Testis (tissue), 2 donors: ENCODE measurements at regions not wholly inside any gene's neighbourhood (a gene's known extent, or its start where the extent isn't known, plus 50 kb on each side); places are given as distances from the start of the nearest gene placed in this dataset.

Source experiments
- CTCF ChIP-seq, 3 experiments: fragments of 450-650 bp in 2 of 3; fragments of 200-600 bp in 1 of 3; sonication (generic) in 1 of 3; IDR thresholded peaks; one replicate each; pipeline ENCODE4 v1.5.1; 2016 to 2019; ENCODE audit warnings: antibody characterized with exemption in 3 of 3, mild to moderate bottlenecking in 2 of 3, moderate library complexity in 1 of 3
- POLR2A ChIP-seq: fragments of 450-650 bp; IDR thresholded peaks from one replicate; pipeline ENCODE4 v1.6.1; 2017; ENCODE audit warnings: antibody characterized with exemption, mild to moderate bottlenecking, moderate library complexity

- TF ChIP-seq POLR2A (no peak), CTCF (IDR thresholded peaks at IDR 0.05) (no peak)
These were observed 231.6 kb upstream of the NT5C1B start for GRCh38 chr2:18820966-18821365.
